Midbrain (tissue), 1 donor: ENCODE measurements at regions not wholly inside any gene's neighbourhood (a gene's known extent, or its start where the extent isn't known, plus 50 kb on each side); places are given as distances from the start of the nearest gene placed in this dataset.
"Not testable (repeated sequence)": the region's sequence is repeated elsewhere in the genome, so short reads cannot be mapped to it uniquely, and the experiment has no call there.

Source experiments
- DNase-seq: peaks from one replicate; lab custom pipeline; 2025; lab: John Stamatoyannopoulos, UW

GRCh38 chr10:8280946-8281345 is 226.5 kb downstream of the GATA3 start:
- DNase-seq = no peak

- DNase-seq = no peak
Measured at GRCh38 chr10:8282340-8282739, 227.9 kb downstream of the GATA3 start.

DNA sequence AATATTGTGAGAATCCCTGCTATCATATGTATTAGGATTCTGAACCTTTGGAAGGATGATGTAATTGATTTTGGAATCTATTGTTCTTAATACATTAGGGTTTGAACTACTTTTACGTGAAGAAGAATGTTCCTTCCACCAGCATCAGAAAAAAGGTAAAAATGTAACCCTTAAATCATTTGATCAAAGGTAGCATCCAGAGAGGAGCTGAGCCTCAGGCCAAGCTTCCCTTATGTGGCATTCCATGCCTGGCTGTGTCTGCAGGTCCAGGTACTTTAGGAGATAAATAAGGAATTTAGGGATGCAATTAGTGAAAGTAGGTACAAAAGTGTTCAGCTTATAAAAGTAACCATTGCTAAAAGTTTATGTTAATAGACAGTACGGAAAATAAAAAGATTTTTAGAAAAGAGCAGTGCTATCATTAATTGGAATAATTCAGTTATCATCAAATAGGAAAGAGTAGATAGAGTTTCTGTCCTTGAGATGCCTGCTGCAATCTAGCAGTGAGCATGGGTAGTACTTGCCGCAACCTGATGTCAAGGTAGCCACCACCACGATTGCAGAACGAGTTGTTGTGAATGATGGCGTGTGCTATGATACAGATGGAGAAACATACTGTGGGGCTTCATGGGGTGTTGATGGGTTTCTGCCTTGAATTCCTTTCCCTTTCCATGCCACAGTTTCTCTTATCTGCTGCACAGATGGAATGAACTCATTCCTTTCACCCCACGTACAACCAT is 228.8 kb downstream of the GATA3 start:
- no peak for DNase-seq

DNA sequence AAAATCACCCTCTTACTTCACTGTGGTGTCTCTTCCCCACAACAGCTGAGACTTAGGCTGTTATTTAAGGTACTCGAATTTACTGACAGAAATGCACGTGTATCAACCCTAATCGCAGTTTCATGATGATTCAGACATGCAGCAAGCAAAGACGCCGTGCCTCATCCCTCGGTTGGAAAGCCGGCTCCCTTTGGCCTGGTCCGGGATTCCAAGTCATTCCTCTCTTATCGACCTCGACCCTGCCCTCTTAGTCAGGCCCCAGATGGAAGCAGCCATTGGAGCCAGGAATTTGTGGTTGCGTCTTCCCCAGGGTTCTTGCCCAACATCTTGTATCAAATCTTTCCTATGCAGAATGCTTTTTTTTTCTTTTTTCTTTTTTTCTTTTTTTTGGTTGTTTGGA is 229.5 kb downstream of the GATA3 start:
- DNase-seq = no peak

GRCh38 chr10:8285970-8286369 is 231.5 kb downstream of the GATA3 start:
- DNase-seq = not testable (repeated sequence)

DNA sequence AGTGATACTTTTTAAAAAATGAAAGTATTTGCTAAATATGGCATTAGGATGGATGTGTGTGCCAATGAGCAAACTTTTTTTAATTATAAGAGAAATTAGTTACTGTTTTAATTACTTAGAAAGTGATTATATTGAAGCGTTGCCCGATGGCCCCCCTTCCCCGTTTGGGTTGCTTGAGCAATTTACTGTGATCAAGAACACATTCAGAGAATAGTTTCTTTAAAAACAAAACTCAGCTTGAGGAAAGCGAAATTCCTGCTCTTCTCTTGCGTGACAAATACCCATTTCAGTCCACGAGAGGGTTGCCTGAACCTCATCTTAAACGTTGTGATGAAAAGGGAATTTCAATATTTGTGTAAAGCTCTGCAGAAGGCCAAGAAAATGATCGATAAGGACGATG is 234.1 kb downstream of the GATA3 start:
- DNase-seq = no peak

GRCh38 chr10:8289186-8289924 is 234.9 kb downstream of the GATA3 start:
- no peak for DNase-seq

- no peak for DNase-seq
Measured at GRCh38 chr10:8294779-8295178, 240.3 kb downstream of the GATA3 start.

- DNase-seq = no peak
Measured at GRCh38 chr10:8295311-8295710, 240.8 kb downstream of the GATA3 start.

- no peak for DNase-seq
Measured at GRCh38 chr10:8296090-8296733, 241.7 kb downstream of the GATA3 start.

DNA sequence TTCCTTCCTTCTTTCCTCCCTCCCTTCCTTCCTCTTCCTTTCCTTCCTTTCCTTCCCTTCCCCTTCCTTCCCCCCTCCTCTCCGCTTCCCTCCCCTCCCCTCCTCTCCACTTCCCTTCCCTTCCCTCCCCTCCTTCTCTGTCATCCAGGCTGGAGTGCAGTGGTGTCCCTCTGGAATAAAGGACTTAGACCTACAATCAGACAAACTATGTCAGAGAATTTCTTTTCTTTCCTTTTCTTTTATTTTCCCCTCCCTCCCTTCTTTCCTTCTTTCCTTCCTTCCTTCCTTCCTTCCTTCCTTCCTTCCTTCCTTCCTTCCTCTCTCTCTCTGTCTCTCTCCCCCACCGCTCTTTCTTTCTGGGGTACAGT is 242.2 kb downstream of the GATA3 start:
- no peak for DNase-seq

- DNase-seq = no peak
Measured at GRCh38 chr10:8297107-8297506, 242.6 kb downstream of the GATA3 start.

DNA sequence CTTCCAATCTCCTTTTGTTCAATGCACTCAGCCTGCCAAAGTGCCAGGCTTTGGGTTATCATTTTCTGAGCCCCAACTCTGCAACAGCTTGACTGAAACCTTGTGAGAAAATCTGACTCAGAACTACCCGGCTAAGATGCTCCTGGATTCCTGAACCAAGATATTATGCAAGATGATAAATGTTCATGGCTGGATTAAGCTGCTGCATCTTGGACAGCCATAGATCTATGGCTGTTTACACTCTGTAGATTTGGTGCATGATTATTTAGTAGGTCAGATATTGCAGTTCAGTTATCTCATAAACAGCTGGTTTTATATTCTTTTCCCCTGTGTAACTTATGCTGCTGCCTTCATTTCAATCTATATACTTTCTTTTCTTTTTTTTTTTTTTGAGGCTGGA is 243.5 kb downstream of the GATA3 start:
- DNase-seq = no peak

- no peak for DNase-seq
Measured at GRCh38 chr10:8298896-8299570, 244.5 kb downstream of the GATA3 start.

DNA sequence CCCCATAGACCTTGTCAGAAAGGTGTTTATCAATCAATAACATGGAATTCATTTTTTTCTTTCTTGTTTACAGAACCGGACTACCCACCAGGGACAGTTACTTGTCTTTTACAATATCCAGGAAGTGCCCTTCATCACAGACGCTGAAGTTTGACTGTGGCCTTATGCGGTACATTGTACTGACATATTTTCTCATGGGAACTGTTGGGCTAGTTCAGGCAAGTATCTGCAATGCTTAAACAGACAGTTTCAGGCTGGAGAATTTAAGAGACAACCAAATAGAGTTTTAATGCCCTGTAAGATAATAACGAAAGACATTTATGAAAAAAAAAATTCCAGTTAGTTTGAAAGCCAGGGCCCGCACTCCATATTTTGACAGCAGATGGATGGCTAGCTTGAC is 246.4 kb downstream of the GATA3 start:
- no peak for DNase-seq

GRCh38 chr10:8301333-8301732 is 246.8 kb downstream of the GATA3 start:
- no peak for DNase-seq

- DNase-seq = no peak
Measured at GRCh38 chr10:8301831-8302230, 247.3 kb downstream of the GATA3 start.

DNA sequence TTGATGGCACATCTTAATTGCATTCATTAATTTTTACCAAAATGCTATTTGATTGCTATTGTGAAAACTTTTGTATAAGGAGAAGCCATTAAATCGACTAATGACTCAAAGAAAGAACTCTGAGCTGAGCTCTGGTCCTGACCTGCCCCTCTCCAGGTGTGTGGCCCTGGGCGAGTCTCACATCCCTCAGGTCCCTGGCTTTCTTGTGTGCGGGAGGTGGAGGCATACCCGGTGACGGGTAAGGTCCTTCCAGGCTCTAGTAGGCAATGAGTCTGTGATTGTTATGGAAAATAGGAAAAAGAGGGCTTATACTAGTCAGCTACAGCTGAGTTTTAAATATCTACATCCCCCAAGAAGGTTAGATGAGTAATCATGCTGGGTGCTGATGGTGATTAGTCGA is 248.1 kb downstream of the GATA3 start:
- no peak for DNase-seq

- DNase-seq = no peak
Measured at GRCh38 chr10:8304861-8305260, 250.4 kb downstream of the GATA3 start.

- no peak for DNase-seq
Measured at GRCh38 chr10:8305876-8306652, 251.6 kb downstream of the GATA3 start.

DNA sequence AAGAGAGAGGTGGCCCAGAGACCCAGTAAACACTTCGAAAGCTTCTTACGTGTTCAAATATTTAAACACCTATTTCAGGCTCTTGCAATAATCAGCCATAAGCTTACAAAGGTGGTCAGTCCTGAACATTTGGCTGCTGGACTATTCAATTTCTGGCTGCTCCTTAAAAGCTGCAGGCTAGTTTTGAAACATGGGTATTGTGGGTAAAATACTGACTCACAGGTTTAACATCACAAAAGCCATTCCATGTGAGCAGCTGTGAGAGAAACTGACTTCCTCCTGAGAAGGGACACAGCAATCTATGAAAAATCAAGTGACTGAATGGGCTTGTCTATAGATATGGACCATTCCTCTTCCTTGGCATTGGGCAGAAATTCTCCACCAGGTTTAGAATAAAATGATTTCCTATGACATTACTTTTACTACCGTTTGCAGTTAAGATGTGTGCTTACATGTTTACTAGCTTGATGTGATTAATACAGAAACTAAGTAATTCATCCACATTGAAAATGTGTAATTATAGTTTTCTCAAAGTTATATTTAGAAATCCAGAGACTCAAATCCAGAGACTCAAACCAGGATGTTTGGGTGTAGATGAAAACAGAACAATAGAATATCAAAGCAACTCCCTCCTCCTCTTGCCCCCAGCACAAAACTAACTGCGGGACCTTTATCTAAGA is 252.3 kb downstream of the GATA3 start:
- no peak for DNase-seq
